ENCODE measurements at regions not wholly inside any gene's neighbourhood (a gene's known extent, or its start where the extent isn't known, plus 50 kb on each side); places are given as distances from the start of the nearest gene placed in this dataset.
"Not testable (repeated sequence)": the region's sequence is repeated elsewhere in the genome, so short reads cannot be mapped to it uniquely, and the experiment has no call there.

DNA sequence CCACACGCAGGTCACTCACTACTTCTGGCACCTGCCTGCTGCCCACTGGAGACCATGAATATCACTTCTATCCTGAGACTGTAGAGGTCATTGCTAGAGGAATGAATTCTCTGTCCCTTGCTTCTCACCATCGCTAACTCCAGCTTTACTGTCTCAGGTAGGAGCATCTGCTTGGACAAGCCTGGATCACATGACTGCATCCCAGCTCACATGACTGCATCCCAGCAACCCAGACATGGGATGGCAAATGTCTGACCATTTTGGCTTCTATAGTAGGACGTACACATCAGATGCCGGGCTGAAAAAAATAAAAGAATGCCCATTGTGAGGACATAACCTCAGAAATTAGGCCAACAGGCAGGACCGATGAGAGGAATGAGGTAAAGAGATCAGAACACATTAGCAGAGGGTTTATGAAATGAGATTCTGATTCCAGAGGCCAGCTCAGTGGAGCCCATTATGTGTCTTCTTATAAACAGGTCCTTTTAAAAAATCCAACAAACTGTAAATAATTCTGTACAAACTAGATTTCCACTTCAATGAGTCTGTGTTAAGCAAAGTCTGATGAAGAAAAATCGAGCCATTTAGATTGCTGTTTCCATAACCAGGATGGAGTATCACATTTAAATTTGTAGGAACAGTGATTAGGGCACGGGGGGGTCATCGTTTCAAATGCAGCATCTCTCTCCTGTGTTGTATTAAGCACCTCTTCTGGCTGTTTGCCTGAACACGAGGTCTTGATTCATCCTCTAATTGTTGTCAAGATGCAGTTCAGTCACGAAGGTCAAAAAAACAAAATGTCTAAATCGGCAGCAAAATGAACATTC is 126.7 kb downstream of the MTHFS start:
- DNase-seq = no peak

DNA sequence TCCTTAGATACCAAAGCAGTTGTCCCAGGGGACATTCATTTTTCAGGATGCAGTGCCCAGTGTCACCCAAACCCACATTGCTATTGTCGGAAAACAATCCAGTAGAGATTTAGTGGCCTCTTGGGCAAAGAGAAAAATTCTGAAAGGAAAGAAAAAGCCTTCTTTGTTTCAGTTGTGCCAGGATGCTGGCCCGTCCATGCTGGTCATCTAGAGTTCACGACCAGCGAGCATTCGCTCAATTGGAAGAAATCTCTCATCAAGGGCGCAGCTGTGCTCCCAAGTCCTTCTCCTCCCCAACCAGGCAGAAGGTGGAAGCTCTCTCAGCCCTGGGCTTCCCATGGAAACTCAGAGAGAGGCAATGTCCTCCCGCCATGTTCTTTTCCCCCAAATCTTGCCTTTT is 123.7 kb downstream of the MTHFS start:
- DNase-seq = no peak

DNA sequence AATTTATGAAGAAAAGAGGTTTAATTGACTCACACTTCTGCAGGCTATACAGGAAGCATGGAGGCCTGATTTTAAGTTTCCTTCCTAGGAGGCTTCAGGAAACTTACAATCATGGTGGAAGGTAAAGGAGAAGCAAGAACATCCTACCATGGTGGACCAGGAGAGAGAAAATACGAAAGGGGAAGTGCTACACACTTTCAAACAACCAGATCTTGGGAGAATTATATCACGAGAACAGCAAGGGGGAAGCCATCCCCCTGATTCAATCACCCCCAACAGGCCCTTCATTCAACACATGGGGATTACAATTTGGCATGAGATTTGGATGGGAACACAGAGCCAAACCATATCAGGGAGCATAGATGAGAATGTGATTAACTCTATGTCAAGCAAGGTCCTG is 121.0 kb downstream of the MTHFS start:
- DNase-seq = no peak

DNA sequence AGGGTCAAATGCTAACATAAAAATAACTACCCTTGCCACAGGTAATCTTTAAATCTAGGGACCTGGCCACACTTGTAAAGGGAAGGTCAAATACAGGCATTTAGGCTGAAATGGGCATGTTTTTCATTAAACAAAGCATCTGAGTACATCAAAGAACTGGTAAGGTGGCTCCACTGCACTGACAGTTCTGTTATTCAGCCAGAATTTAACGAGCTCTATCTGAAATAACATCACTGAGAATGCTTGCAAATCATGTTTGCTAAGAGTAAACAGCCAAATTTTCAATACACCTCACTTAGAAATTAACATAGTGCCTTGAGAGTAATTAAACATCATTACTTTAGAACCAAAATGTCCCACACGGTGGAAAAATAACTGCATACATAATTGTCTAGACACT is 118.9 kb downstream of the MTHFS start:
- no peak for DNase-seq

DNA sequence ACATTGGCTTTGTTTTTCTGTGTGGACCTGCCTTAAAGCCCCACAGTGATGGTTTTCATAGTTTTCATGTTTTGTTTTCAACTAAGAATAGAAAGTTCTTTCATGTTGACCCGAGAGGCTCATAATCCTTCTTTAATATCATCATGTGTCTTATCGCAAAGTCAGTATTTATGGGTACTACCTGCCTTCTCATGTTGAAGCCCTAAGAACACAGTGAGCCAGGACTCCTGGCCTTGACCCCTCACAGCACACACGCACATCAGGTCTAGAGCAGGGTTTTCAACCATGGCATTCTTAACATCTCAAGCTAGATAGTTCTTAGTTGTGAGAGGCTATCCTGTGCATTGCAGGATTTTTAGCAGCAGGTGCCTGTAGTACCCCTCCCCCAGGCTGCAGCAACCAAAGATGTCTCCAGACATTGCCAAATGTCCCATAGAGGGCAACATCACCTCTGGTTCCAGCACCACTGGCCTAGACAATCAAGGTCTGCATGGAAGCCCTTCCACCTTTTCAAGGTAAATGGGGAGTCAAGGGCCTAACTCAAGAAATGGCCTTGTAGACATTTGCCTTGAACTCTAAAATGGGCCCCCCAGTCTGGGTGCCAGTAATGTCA is 118.3 kb downstream of the MTHFS start:
- no peak for DNase-seq

DNA sequence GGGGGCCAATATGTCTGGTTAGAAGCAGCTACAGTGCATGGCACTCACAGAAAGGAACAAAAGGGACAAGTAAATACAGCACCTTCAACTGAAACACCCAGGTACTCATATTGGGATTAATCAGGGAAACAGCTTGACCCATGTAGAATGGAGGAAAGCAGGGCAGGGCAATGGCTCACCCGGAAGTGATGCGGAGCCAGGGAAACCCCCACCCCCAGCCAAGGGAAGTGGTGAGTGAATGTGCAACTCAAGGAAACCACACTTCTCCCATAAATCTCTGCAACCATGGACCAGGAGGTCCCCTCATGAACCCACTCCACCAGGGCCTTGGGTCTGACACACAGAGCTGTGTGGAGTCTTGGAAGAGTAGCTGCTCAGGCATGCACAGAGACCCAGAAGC is 117.1 kb downstream of the MTHFS start:
- DNase-seq = no peak

DNA sequence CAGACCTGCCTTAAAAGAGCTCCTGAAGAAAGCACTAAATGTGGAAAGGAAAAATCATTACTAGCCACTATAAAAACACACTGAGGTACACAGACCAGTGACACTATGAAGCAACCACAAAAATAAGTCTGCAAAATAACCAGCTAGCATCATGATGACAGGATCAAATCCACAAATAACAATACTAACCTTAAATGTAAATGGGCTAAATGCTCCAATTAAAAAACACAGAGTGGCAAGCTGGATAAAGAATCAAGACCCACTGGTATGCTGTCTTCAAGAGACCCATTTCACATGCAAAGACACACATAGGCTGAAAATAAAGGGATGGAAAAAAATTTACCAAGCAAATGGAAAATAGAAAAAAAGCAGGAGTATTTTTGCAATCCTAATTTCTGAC is 114.5 kb downstream of the MTHFS start:
- not testable (repeated sequence) for DNase-seq

All from CD4-positive, alpha-beta T cell treated with Interleukin-12 subunit alpha and Interleukin-12 subunit beta, for 1 hour (primary cell).